Fibroblast of skin of scalp (primary cell): ENCODE measurements at regions not wholly inside any gene's neighbourhood (a gene's known extent, or its start where the extent isn't known, plus 50 kb on each side); places are given as distances from the start of the nearest gene placed in this dataset.

Experiments used
- DNase-seq: peaks from one replicate; pipeline ENCODE4 v3.0.0-alpha.2; 2013

DNA sequence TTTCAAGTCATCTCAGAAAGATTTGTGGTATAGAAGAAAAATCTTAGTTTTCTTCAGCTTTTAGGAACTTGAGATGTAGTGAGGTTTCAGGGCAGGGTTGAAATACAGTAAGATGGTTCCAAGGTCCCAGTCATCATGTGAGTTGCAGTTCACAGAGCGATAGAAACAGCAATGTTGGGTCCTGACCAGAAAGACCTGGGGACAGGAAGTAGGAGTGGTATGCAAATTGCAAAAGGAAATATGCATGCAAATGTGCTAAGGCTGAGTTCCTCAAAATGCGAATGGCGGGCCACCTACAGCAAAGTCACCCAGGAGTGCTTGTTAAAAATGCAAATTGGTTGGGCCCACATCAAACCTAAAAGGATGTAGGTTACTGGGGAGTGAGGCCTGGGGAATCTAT, 1032.7 kb upstream of the TENM4 start:
- DNase-seq, result no peak

DNA sequence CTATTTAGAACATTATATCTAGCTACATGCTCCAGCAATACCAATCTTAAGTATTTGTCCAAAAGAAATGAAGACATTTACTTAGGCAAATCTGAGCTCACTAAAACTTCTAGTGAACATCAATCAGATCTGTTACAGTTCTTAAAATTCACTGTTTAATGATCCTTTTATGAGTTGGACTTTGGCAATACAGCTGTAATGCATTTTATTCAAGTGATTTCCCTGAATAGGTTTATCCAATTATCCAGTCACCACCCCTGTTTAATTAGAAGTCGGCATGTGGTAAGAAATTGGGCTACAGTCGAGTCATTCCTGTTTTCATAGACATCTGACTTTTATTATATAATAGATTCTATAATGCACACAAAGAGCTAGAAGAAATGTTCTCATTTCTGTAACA, 1029.0 kb upstream of the TENM4 start:
- DNase-seq, result no peak

DNA sequence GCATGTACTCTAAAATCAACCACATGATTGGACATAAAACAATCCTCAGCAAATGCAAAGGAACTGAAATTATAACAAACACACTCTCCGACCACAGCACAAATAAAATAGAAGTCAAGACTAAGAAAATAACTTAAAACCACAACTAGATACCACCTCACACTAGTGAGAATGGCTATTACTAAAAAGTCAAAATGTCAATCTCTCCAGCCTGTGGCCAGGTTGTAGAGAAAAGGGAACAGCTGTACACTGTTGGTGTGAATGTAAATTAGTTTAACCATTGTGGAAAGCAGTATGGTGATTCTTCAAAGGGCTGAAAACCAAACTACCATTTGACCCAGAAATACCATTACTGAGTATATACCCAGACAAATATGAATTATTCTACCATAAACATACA, 1025.7 kb upstream of the TENM4 start:
- DNase-seq, result no peak

DNA sequence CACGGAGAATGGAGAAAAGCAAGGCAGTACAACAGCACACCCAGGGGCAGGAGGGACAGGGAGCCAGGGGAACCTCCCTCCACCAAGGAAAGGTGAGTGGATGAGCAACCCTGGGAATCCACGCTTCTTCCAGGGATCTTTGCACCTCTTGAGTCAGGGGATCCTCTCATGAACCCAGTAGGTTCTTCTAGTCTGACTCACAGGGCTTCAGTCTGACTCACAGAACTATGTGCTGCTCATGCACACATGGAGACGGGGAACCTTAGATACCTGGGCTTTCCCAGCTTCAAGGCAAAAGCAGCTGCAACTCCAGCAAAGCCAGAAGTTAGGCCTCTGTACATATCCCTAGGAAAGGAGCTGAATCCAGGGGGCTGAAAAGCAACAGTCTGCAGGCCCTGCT, 1021.4 kb upstream of the TENM4 start:
- DNase-seq, result no peak

DNA sequence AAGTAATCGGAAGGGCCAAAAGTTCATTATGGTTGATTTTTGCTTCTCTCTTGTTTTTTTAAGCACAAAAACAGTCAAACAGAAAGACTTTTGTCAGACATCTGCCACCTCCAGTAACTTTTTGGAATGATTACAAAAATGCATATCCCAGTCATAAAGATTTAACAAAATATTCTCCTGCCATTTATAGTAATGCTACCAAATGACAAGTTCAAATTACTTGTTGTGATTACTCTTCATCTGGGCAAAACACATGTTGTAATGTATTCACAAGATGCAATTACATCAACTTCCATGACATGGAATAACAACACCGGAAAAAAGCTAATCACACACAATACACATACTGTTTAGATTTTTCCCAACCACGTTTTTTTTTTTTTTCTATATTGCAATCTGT, 1017.5 kb upstream of the TENM4 start:
- DNase-seq, result no peak

DNA sequence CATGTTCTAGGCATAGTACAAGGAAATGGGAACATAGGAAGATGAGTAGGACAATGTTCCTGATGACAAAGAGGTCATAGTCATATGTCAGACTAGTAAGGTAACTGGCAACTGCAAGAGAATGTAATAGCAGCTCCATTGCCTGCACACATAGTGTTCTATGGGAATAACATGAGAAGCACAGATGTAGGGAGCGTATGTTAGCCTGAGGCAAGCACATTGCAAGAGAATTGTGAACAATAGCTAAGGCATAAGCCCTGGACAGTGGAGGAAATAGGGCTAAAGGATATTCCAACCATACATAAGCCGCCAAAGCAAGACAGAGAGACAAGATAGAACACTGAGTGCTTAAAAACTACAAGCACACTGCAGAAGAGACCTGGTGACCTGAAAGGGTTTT, 1017.0 kb upstream of the TENM4 start:
- no peak for DNase-seq

DNA sequence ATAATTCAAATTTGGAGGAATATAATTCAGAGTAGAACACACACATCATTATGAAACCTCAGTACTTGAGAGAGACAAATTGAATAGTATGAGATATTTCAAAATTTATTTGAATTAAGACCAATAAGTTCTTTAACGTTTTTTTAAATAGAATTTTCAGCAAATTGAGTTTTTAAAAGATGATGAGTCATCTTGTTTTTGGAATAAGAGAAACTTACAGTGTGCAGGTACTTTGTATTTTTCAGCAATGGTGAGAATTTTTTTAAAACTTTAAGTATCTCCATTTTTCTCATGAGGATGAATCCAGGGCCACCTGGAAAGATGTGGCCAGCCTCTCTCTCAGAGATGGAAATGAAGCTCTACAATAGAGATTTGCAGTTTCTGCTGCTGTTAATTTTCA, 1015.0 kb upstream of the TENM4 start:
- DNase-seq, result no peak

DNA sequence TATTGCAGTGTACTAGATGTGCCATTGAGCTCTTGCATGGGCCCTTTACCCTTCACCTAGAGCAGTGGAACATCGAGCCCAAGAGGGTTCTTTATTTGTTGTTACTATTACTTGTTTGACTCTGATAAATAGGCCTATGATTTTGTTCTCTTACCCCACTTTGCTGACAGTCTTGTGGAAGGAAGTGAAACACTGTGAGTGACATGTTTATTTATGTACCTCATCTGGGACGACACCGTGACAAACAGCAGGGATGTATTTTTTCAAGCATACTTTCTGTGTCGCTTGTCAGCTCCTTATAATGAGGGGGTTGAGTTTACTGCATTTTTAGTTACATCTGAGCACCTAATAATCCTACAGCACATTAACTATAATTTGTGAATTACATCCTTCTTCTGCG, 1010.3 kb upstream of the TENM4 start:
- no peak for DNase-seq

DNA sequence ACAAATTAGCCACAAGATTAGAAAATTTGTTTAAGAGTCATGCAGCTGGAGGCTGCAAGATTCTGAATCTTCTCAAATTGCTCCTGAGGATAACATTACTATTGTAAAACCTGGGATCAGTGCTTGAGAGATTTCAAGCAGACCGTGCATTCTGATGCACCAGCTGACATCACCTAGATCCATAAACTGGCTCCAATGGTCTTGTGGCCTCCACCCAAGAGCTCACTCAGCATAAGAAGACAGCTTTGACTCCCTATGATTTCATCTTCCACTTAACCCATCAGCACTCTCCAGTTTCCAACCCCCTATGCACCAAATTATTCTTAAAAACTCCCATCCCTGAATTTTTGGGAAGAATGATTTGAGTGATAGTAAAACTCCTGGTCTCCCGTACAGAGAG, 1007.9 kb upstream of the TENM4 start:
- no peak for DNase-seq

DNA sequence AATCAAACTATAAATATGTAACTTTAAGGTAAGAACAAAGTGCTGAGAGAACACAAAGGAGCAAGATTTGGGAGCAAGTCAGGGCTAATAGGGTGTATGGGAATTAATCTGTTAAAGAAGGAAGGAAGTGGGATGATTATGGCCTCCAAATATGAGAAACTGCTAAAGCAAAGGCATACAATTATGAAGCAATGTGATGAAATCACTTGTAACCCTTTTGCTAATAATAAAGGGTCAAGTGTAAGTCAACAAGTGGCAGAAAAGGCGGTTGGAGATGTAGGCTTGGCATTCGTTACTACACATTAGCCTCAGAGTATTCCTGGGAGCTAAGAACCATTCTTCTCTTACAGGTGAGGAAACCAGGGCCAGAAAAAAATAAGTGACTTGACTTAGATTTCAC, 1002.3 kb upstream of the TENM4 start:
- DNase-seq, result peak; percentile 8

DNA sequence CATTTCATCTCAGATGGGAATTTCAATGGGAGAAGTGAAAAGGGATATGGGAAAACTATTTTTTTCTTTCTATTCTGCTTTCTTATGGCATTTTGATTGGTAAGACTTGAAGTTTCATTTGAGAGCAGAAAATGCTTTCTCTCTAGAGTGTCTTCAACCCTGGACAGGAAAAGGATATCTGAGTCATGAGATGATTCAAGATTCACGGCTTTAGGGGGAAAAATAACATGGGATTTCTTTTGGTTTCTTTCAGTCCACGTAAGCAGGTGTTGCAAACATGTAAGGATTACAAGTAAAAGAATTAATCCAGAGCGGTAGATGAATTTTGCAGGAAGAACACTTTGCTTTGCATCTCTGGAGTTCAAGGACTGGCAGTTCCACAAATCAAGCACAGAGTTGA, 1001.0 kb upstream of the TENM4 start:
- DNase-seq, result peak; percentile 15

DNA sequence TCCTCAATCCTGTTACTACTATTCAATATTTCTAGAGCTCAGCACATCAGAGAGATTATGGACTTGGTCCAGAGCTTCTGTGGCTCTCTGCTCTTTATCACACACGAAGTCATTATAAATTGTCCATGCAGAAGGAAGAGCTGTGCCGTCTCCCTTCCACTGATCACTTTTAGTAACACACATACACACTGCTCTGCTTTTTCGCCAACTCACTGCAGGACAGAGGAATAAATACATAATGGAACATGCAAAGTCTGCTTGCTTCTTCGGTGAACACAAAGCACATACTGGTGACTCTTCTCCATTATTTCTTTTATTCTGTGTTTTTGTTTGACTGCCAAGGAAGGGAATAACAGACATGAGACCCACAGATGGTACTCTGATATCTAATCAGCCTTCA, 1000.0 kb upstream of the TENM4 start:
- no peak for DNase-seq

DNA sequence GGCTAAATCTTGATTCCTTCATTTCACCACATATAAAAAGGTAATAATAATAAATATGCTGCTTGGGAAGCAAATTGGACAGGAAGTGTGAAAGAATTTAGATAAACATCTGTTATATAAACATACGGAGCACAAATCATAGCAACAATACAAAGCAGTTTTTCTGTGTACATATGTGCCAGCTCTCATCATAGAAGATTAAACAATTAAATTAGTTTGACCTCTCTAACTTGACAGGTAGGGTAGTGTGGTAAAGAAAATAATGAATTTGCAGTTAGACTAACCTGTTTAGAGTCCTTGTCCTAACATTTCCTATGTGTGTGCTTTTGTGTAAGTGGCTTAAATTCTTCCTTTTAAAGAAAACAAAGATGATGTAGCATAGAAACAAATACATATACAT, 995.7 kb upstream of the TENM4 start:
- DNase-seq, result no peak

DNA sequence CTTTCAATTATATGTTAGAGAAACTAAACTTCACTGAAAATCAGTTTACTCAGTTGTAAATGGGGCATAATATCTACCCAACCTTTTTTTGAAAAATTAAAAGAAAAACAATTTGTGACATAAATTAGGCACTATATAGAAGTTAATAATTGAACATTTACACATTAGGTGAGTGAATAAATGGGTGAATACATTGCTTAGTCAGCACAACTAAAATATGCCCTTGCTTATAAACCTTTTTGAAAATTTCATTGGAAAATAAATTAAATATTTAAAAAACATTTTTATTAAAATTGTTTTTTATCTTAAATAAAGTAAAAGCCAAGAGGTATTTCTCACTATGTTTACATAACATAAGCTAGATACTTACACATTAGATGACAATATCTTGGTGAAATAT, 994.5 kb upstream of the TENM4 start:
- no peak for DNase-seq

DNA sequence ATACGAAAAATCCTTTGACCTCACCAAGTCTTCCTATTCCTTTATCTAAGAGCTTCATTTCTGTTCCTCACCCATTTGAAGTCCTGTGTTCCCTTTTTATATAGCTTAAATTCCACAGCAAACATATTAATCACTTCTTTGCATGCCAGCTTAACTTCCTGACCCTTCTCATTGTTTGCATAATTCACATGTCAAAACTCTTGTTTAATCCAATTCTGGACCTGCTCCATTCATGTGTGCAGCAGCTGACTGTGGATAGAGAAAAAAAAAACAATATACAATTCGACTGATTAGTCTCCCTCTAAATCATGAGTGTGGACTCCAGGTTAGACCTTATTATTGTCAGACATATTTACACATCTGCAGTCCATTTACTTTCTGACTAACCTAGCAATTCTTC, 991.2 kb upstream of the TENM4 start:
- DNase-seq, result no peak

DNA sequence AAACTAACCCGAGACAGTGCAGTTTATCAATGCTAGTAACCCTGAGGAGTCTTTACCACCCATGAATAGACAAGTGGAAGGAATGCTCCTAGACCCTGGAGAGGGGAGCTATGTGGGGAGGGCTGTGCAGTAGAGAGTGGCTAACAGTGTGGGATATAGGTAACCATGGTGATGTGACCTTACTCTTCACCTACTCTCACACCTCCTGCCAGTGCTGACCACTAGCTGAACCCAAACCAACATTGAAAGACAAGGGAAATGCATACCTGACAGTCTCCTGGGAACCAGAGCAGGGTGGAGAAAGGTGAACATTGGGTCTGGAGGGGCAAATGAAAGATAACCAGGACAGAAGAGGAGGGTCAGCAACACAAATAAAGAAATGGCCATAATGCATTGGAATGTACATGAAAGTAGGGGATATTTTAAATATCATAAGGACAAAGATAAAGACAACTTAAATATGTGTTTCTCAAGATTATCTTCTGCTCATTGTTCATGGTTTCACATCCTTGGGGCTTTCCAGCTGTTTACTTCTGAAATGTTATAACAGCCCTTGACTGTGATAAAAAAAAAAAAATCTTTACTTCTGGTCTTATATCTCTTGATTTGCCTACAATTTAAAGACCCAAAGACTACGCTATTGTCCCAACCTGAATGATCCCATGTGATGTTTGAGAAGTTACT, 983.3 kb upstream of the TENM4 start:
- no peak for DNase-seq

DNA sequence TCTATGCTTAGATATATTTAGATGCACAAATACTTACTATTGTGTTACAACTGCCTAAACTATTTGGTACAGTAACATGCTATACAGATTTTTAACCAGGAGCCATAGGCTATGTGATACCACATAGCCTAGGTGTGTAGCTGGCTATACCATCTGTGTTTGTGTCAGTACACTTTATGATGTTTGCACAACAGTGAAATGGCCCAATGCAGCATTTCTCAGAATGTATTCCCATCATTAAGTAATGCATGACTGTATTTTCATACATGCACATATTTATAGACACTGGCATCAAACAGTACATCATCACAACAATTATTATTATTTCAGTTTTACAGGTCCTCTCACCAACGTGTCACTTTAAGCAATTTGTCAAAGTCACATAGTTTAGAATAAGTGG, 979.5 kb upstream of the TENM4 start:
- DNase-seq, result no peak

DNA sequence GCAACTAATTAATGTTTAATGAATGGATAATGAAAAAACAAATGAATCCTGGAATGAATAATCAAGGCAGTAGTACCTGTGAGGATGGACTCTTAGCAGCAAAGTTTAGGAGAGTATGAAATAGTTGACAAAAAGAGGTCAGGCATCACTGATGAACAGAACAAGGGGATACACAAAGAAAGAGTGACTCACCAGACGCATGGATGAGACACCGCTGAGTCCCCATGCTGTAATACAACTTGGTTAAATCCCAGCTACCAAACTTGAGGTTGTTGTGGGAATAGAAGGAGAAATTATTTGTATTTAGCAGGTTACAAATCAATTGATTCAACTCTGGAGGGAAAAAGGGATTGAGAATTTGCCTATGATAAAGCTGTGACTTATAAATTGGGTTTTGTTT, 976.9 kb upstream of the TENM4 start:
- no peak for DNase-seq

DNA sequence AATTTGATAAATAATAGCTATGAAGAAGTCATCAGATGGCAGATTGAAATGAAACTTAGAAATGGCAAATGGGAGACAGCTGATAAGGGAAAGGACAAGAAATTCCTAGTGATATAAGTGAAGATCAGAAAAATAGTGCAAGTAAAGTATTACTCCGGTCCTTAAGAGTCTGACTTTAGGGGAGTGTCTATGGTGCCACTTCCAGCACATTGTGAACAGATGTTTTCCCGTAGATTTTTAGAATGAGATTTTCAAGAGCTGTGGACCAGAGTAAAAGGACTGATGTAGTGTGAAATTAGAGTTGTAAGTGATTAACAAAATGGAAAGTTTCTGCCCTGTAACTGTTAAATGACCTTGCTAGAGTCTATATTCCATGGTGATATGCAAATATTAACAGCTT, 974.8 kb upstream of the TENM4 start:
- no peak for DNase-seq

DNA sequence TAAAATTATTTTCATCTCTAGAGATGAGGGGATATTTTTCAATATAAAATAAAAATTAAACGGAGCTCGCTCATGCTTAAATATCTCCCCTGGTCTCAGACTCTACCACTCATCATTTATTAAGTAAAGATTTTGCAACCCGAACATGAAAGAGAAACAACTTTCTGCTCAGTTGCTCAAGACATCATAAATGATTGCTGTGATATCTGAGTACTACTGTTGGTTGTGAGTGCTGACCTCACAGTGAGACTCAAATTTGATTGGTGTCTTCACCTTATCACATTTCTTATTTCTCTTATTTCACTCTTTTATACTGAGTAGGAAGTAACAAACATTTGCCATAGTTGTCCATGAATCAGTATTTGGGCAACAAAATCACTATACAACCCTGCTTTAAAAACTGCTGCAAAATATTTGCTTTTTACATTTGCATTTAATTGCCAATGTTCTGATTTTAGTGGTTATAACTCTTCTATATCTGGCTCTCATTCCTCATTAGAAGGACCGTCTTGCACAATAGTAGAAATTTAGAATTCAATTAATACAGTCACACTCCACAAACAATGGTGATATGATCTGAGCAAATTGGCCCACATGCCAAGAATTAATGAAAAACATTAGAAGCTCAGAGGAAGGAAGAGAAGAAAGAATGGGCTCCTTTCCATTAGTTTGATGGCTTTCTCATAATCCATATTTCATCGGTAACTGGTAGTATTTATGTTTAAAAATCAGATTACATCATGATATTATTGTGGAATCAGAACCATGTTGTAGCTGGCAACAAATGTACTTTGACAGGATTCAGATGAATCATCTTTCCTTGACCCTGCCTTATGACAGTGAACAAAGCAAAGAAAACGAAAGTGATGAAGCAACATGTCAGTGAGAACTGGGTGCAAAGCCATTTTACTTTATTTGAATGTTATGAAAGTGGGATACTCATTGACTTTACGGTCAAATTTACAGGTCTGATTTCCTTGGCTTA, 973.6 kb upstream of the TENM4 start:
- peak; percentile 31 for DNase-seq

DNA sequence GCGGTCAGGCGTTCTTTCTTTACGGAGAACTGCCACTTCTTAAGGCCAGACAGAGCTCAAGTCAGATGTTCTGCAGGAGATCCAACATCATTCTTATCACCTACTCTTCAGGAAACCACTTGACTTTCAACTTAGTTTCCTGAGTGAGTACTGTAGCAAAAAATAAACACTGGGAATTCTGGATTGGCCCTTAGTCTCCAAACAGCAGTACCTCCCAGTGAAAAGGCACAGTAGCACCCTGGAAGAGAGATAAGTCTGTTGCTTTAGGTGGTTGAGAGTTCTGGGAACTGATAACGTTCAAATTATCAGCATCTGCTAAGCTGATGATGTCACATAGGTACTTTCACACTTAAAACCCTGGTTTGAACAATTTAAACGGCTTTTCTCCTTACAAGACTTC, 971.8 kb upstream of the TENM4 start:
- no peak for DNase-seq

DNA sequence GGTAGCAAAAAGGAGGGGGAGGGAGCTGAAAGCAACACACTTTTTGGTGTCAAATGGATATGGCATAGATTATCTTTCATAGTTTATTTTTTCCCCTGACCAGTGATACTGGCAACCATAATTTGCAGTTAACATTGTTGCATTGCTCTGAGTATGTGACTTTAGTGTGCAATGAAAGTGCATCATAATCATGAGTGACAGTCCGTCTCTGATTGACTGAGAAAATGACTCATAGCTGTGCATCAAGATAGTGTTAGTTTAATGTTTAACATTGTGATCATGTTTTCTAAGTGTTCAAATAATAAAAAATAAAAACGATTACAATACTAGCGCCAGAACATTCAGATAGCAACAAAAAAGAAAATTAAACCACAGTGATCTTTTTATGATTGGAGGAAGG, 952.4 kb upstream of the TENM4 start:
- no peak for DNase-seq

DNA sequence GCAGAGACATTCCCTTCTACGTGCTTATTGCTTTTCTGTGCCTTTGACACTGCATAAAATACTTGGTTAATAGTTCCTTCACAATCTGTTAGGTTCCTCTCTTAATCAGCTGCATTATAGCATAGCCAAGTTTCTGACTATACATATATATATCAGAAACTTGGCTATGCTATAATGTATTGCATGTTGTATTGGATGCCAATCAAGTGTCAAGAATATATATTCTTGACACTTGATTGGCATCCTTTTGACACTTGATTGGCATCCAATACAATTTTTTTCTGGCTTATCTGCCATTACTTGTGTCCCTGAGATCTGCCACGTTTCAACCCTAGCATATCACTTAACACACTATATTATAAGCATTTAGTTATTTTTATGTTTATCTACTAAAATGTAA, 949.7 kb upstream of the TENM4 start:
- DNase-seq, result no peak

DNA sequence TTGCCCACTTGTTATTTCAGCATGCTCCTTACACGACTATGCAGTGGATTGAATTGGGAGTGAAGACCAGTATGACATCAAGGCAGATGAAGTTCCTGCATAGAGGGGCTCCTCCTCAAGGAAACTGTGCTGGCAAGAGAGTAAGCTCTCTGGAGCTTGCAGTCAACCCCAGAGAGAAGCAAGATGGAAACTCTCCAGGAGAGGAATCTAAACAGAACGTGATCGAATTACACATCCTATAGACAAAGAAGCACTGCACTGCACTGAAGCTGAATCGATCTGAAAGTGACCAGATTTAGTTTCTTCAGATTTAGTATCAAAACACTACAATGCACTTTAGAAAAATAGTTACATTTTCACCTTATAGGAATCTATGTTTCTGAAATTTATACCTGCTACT, 947.7 kb upstream of the TENM4 start:
- DNase-seq, result no peak
